GM21619 (cell line): ENCODE measurements at regions not wholly inside any gene's neighbourhood (a gene's known extent, or its start where the extent isn't known, plus 50 kb on each side); places are given as distances from the start of the nearest gene placed in this dataset.
"Not testable (repeated sequence)": the region's sequence is repeated elsewhere in the genome, so short reads cannot be mapped to it uniquely, and the experiment has no call there.

ENCODE experiments used
- ATAC-seq: cut with Tn5 transposase; IDR thresholded peaks from one replicate; pipeline ENCODE4 v1.9.1; 2021; ENCODE audit not compliant: unreplicated experiment

- no peak for ATAC-seq
These were observed 57.8 kb downstream of the TRIL start for GRCh38 chr7:28900311-28900710.

GRCh38 chr7:28893888-28894287, 64.2 kb downstream of the TRIL start:
- ATAC-seq: no peak

GRCh38 chr7:28891876-28892234, 66.3 kb downstream of the TRIL start:
- not testable (repeated sequence) for ATAC-seq

- no peak for ATAC-seq
These were observed 66.8 kb downstream of the TRIL start for GRCh38 chr7:28891192-28891875.

- ATAC-seq: peak; percentile 66
These were observed 68.0 kb downstream of the TRIL start for GRCh38 chr7:28890137-28890536.

- no peak for ATAC-seq
These were observed 68.8 kb downstream of the TRIL start for GRCh38 chr7:28889290-28889689.

DNA sequence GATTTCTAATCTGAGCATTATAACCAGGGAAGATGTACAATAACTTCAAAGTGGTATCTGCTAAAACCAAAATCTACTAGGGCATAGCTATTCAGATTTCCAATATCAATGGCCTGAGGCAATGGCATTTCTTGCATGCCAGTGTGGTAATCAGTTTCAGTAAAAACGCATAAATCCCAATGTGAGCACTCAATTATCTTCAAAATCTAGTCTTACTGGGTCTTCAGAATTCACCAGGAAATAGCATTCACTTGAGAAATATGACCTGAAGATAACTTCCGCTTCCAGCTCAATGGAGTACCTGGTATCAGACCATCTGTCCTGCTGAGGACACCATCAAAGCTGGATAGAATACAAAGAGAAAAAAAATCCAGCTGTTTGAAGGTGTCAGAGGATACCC, 72.4 kb downstream of the TRIL start:
- ATAC-seq: no peak

DNA sequence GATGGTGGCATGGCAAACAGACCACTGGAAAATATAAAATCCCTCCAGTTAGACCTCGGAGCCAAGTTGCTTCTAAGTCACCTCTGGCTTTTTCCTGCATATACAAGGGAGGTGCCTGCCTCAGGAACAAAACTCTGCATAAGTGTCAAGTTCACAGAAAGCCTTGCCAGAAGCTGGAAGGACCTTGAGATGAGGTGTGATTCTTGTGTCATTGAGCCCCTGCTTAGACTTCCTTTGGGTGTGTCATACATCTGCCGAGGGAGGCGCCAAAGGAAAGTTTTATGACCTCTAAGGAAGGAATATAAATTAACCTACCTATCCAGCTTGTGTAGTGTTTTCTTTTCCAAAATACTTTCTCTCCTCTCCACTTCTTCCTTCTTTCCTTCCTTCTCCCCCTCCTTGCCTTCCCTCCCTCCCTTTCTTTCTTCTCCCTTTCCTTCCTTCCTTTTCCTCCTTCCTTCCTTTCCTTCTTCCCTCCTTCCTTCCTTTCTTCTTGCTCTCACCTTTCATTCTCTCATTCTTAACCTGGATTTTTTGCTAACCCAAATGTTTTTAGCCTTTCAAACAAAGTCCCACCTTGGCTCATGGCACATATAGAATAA, 75.2 kb downstream of the TRIL start:
- no peak for ATAC-seq

GRCh38 chr7:28879105-28879504, 79.0 kb downstream of the TRIL start:
- ATAC-seq: no peak

DNA sequence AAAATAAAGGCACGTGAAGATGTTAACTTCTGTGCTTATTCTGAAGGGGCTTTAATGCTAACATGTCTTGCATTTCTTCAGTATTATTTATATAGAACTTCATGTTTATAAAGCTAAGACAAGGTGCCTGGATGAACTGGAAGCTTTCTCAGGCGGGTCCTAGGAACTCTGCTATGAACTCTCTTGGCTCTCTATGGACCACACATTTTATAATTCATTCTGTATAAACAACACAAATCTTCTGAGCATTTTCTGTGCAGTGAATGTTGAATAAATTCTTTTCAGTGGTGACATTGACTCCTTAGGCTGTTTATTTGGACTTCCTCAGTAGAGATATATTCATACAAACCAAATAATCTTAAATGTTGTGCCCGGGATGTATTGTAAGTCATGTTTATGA, 79.6 kb downstream of the TRIL start:
- ATAC-seq: no peak
